AG04450 (cell line): ENCODE measurements at regions not wholly inside any gene's neighbourhood (a gene's known extent, or its start where the extent isn't known, plus 50 kb on each side); places are given as distances from the start of the nearest gene placed in this dataset.

Experiments used
- CTCF ChIA-PET: fragments of 300-600, 350-600 bp; formaldehyde crosslinking; extraction: SDS; loops from one replicate; lab custom pipeline; 2022; ENCODE audit warnings: antibody characterized with exemption, inconsistent platforms; lab: Charles Lee
- POLR2A ChIA-PET: fragments of 350-600 bp; formaldehyde crosslinking; extraction: SDS; loops from one replicate; lab custom pipeline; 2021; ENCODE audit warnings: antibody characterized with exemption, inconsistent platforms; lab: Yijun Ruan, JAX
- DNase-seq: peaks from one replicate; pipeline ENCODE4 v3.0.0-alpha.2; 2011; ENCODE audit warnings: low read depth, low spot score
- H3K27ac ChIP-seq: one replicate; pipeline ENCODE4 v1.5.1; 2012; ENCODE audit warnings: low read depth, low read length, control low read depth
- H3K27me3 ChIP-seq: one replicate; pipeline ENCODE4 v1.6.0; 2012; ENCODE audit warnings: low read length; ENCODE audit not compliant: control insufficient read depth, insufficient read depth
- H3K4me3 ChIP-seq: 2 replicates; pipeline ENCODE4 v1.5.1; 2011; ENCODE audit warnings: mild to moderate bottlenecking, low read depth, low read length, control low read depth
- H3K9me3 ChIP-seq: 2 replicates; pipeline ENCODE4 v1.5.1; 2012; ENCODE audit warnings: low read length; ENCODE audit not compliant: control insufficient read depth, insufficient read depth
- CTCF ChIP-seq: IDR thresholded peaks from 2 replicates; pipeline ENCODE4 v1.5.1; 2011; ENCODE audit warnings: low read depth, low read length, control low read depth, inconsistent platforms

GRCh38 chr17:56648321-56648720 is 54.8 kb downstream of the NOG start:
- H3K27ac ChIP-seq = no peak overlapping the region
- POLR2A ChIA-PET = no interaction called here
- no peak overlapping the region for H3K4me3 ChIP-seq
- no peak for DNase-seq
- CTCF ChIA-PET = no interaction called here
- H3K9me3 ChIP-seq = no peaks in the 10 kb centered on the region; the same call in 1 of the 2 replicates
- H3K27me3 ChIP-seq = no peaks in the 10 kb centered on the region
- TF ChIP-seq CTCF = no peak

- no peaks in the 10 kb centered on the region; the same call in 1 of the 2 replicates for H3K9me3 ChIP-seq
- POLR2A ChIA-PET = no interaction called here
- TF ChIP-seq CTCF = no peak
- H3K27ac ChIP-seq = no peak overlapping the region
- CTCF ChIA-PET = no interaction called here
- no peaks in the 10 kb centered on the region for H3K27me3 ChIP-seq
- DNase-seq = no peak
- no peak overlapping the region for H3K4me3 ChIP-seq
Observed at GRCh38 chr17:56648806-56649205, 55.3 kb downstream of the NOG start.

DNA sequence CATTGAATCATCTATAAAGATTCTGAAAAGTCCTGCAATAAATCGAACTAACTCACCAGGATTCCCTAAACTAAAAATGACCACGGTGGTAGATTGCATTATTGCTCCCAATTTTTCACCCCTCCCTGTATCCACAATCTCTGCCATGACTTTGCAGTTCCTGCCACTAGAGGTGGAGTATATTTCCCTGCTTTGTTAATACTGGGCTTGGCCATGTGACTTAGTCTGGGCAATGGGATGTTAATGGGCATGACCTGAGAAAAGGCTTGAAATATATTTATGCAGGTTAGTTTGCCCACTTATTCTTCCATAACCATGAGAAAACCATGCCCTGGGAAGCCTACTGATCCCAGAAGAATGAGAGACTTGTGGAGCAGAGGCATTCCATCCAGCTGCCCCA is 59.1 kb downstream of the NOG start:
- no peak for DNase-seq
- POLR2A ChIA-PET = no interaction called here
- CTCF ChIA-PET = interaction anchor here (0.7 to 1.2 kb wide), 3 partner anchors 7 to 64 kb away, joined by 4 to 5 read pairs (median 4); no protein-coding TSS in a partner anchor

GRCh38 chr17:56653877-56654276 is 60.4 kb downstream of the NOG start:
- H3K4me3 ChIP-seq = no peak overlapping the region
- H3K9me3 ChIP-seq = no peaks in the 10 kb centered on the region; the same call in 1 of the 2 replicates
- H3K27me3 ChIP-seq = no peaks in the 10 kb centered on the region
- TF ChIP-seq CTCF = peak; percentile 55
- no peak for DNase-seq
- ChIA-PET POLR2A (no interaction called here), CTCF (interaction anchor here (1.2 kb wide), 1 partner anchor 9 kb away, joined by 4 read pairs; no protein-coding TSS in a partner anchor)
- H3K27ac ChIP-seq = no peak overlapping the region

More for the DNA sequence above, 59.1 kb downstream of the NOG start:
- no peak for TF ChIP-seq CTCF
- H3K27ac ChIP-seq = no peak overlapping the region
- H3K9me3 ChIP-seq = no peaks in the 10 kb centered on the region; the same call in 1 of the 2 replicates
- H3K27me3 ChIP-seq = no peaks in the 10 kb centered on the region
- no peak overlapping the region for H3K4me3 ChIP-seq

GRCh38 chr17:56656701-56657327 is 63.3 kb downstream of the NOG start:
- no peak for TF ChIP-seq CTCF
- Histone ChIP-seq H3K27ac (no peak overlapping the region), H3K27me3 (no peaks in the 10 kb centered on the region), H3K9me3 (no peaks in the 10 kb centered on the region), H3K4me3 (no peak overlapping the region)
- CTCF ChIA-PET = interaction anchor here (1.3 kb wide), 1 partner anchor 59 kb away, joined by 6 read pairs; no protein-coding TSS in a partner anchor
- no peak for DNase-seq
- POLR2A ChIA-PET = no interaction called here
